Body of pancreas (tissue), 4 donors: ENCODE measurements at regions not wholly inside any gene's neighbourhood (a gene's known extent, or its start where the extent isn't known, plus 50 kb on each side); places are given as distances from the start of the nearest gene placed in this dataset.

Experiments
- ATAC-seq: fragments of 150-250 bp; one replicate; pipeline ENCODE4 v1.9.1; 2016
- DNase-seq, 4 donors: peaks; one replicate each; pipeline ENCODE4 v3.0.0-alpha.2; 2019
- H3K27ac ChIP-seq, 4 donors: fragments of 200-600 bp; sonication (generic); 1 replicate in 3 of 4; 2 replicates in 1 of 4; pipeline versions ENCODE4 v1.5.1 to v1.6.1; 2016 to 2019; ENCODE audit warnings: mild to moderate bottlenecking in 1 of 4, mixed read lengths in 1 of 4, moderate library complexity in 1 of 4
- H3K27me3 ChIP-seq, 2 donors: fragments of 200-600 bp; sonication (generic); one replicate each; pipeline ENCODE4 v1.6.0; 2016; ENCODE audit warnings: mild to moderate bottlenecking in 1 of 2
- H3K36me3 ChIP-seq, 2 donors: fragments of 200-600 bp; sonication (generic); replicated peaks in 1 of 2; 2 replicates each; pipeline ENCODE4 v1.5.1; 2016; ENCODE audit warnings: low read depth in 2 of 2; ENCODE audit not compliant: insufficient read depth in 1 of 2
- H3K4me1 ChIP-seq: fragments of 200-600 bp; sonication (generic); one replicate; pipeline ENCODE4 v1.6.0; 2016
- H3K4me3 ChIP-seq, 2 donors: fragments of 200-600 bp; sonication (generic); 1 replicate in 1 of 2; 2 replicates in 1 of 2; pipeline ENCODE4 v1.5.1; 2016 to 2019
- H3K9me3 ChIP-seq, 3 donors: fragments of 200-600 bp; sonication (generic); 1 replicate in 2 of 3; 2 replicates in 1 of 3; pipeline ENCODE4 v1.5.1; 2016
- CTCF ChIP-seq, 7 experiments: fragments of 450-650 bp in 4 of 7; fragments of 200-600 bp in 3 of 7; sonication (generic) in 3 of 7; IDR thresholded peaks; one replicate each; pipeline ENCODE4 v1.5.1; 2016 to 2019; ENCODE audit warnings: antibody characterized with exemption in 7 of 7
- POLR2A ChIP-seq, 3 donors: fragments of 450-650 bp; IDR thresholded peaks; one replicate each; pipeline ENCODE4 v1.6.1; 2016; ENCODE audit warnings: antibody characterized with exemption in 3 of 3, mild to moderate bottlenecking in 2 of 3
- WGBS, 2 donors: methylation state at CpG; one replicate each; pipeline ENCODE4 v1.1.5; 2017; 5-methylcytosine and 5-hydroxymethylcytosine counted together
- intact Hi-C: fragments of 100-400 bp; cut with DNase I; formaldehyde crosslinking; loops from one replicate; pipeline ENCODE4 v1.15.1; 2023

DNA sequence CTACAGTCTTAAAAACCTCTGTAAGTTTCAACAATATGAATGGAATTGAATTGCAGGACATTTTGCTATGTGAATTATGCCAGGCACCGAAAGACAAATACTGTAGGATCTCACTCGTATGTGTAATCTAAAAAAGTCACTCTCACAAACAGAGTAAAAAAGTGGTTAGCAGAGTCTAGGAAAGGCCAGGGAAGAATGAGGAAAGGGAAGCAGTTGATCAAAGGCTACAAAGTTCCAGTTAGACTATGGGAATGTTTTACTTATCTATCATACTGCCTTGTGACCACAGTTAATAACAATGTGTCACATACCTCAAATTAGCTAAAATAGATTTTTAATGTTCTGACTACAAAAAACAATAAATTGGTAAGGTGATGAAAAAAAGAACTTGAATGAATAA is 565.4 kb upstream of the BRINP3 start:
- intact Hi-C loops, result no loop called here
- Histone ChIP-seq H3K27ac (no peak overlapping the region), H3K4me1 (no peaks in the 10 kb centered on the region), H3K4me3 (no peak overlapping the region), H3K9me3 (no peaks in the 10 kb centered on the region), H3K36me3 (no peaks in the 10 kb centered on the region), H3K27me3 (no peaks in the 10 kb centered on the region)
- ATAC-seq, result no peak
- TF ChIP-seq POLR2A (IDR thresholded peaks at IDR 0.05) (no peak), CTCF (IDR thresholded peaks at IDR 0.05) (no peak)
- WGBS, 2 donors, result 38 to 43% methylated on average over 2 of the region's 2 CpGs
- no peak for DNase-seq

GRCh38 chr1:191049781-191050180 is 572.1 kb upstream of the BRINP3 start:
- intact Hi-C loops, result no loop called here
- Histone ChIP-seq H3K27ac (no peak overlapping the region), H3K4me3 (no peak overlapping the region), H3K27me3 (no peaks in the 10 kb centered on the region), H3K9me3 (no peaks in the 10 kb centered on the region), H3K36me3 (no peaks in the 10 kb centered on the region), H3K4me1 (no peaks in the 10 kb centered on the region)
- no peak for TF ChIP-seq POLR2A (IDR thresholded peaks at IDR 0.05)
- no peak for TF ChIP-seq CTCF (IDR thresholded peaks at IDR 0.05)
- ATAC-seq (no peak), DNase-seq (no peak)
- 65 to 84% methylated on average over 2 of the region's 2 CpGs for WGBS, 2 donors

- no peak overlapping the region for H3K4me3 ChIP-seq
- intact Hi-C loops, result no loop called here
- 54 to 66% methylated on average over 6 of the region's 6 CpGs for WGBS, 2 donors
- no peaks in the 10 kb centered on the region for H3K36me3 ChIP-seq
- ATAC-seq (no peak), DNase-seq (no peak)
- TF ChIP-seq CTCF (IDR thresholded peaks at IDR 0.05), result no peak
- no peak for TF ChIP-seq POLR2A (IDR thresholded peaks at IDR 0.05)
- no peaks in the 10 kb centered on the region for H3K9me3 ChIP-seq
- no peaks in the 10 kb centered on the region for H3K27me3 ChIP-seq
- H3K4me1 ChIP-seq, result no peaks in the 10 kb centered on the region
- H3K27ac ChIP-seq, result no peak overlapping the region
Observed at GRCh38 chr1:191052888-191053287, 575.2 kb upstream of the BRINP3 start.

- H3K4me1 ChIP-seq, result no peaks in the 10 kb centered on the region
- no peaks in the 10 kb centered on the region for H3K36me3 ChIP-seq
- DNase-seq (no peak), ATAC-seq (no peak)
- no peaks in the 10 kb centered on the region for H3K9me3 ChIP-seq
- WGBS, 2 donors, result 40 to 60% methylated on average over 3 of the region's 3 CpGs
- no peaks in the 10 kb centered on the region for H3K27me3 ChIP-seq
- intact Hi-C loops, result no loop called here
- H3K4me3 ChIP-seq, result no peak overlapping the region
- TF ChIP-seq POLR2A (IDR thresholded peaks at IDR 0.05) (no peak), CTCF (IDR thresholded peaks at IDR 0.05) (no peak)
- no peak overlapping the region for H3K27ac ChIP-seq
Observed at GRCh38 chr1:191065346-191065745, 587.7 kb upstream of the BRINP3 start.

- H3K27me3 ChIP-seq, result no peaks in the 10 kb centered on the region
- TF ChIP-seq POLR2A (IDR thresholded peaks at IDR 0.05) (no peak), CTCF (IDR thresholded peaks at IDR 0.05) (no peak)
Observed at GRCh38 chr1:191065771-191066170, 588.1 kb upstream of the BRINP3 start.

More at GRCh38 chr1:191065771-191066170, 588.1 kb upstream of the BRINP3 start:
- Histone ChIP-seq H3K9me3 (no peaks in the 10 kb centered on the region), H3K36me3 (no peaks in the 10 kb centered on the region), H3K27ac (no peak overlapping the region), H3K4me3 (no peak overlapping the region), H3K4me1 (no peaks in the 10 kb centered on the region)
- no peak for DNase-seq
- intact Hi-C loops, result no loop called here
- ATAC-seq, result no peak
- 11 to 23% methylated on average over 1 of the region's 1 CpG for WGBS, 2 donors
